EL (cell line): ENCODE measurements at regions not wholly inside any gene's neighbourhood (a gene's known extent, or its start where the extent isn't known, plus 50 kb on each side); places are given as distances from the start of the nearest gene placed in this dataset.

Source experiments
- DNase-seq: peaks from one replicate; pipeline ENCODE4 v3.0.0-alpha.2; 2016

GRCh38 chr3:13223574-13224237 lies 150.5 kb upstream of the IQSEC1 start:
- no peak for DNase-seq

- DNase-seq: no peak
These were observed 149.8 kb upstream of the IQSEC1 start for GRCh38 chr3:13222891-13223573.

GRCh38 chr3:13222131-13222530 lies 148.9 kb upstream of the IQSEC1 start:
- no peak for DNase-seq

- no peak for DNase-seq
These were observed 148.3 kb upstream of the IQSEC1 start for GRCh38 chr3:13221491-13222061.

DNA sequence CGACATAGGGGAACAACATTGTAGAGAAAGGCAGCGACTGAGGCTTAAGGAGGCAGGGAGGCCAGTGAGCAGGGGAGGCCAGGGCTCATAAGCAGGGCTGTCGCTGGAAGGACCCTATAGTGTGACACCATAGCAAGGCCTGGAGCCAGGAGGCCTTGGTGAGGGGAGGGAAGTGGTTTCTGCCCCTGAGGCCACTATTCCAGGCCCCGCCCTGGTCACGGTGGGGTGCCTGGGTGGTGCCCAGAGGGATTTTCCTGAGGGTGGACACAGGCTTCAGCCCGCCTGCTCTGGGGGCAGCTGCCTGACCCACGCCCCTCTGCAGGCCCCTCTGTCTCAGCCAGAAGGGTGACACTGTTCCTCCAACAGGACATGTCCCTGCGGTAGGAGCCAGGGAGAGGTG lies 147.8 kb upstream of the IQSEC1 start:
- no peak for DNase-seq

DNA sequence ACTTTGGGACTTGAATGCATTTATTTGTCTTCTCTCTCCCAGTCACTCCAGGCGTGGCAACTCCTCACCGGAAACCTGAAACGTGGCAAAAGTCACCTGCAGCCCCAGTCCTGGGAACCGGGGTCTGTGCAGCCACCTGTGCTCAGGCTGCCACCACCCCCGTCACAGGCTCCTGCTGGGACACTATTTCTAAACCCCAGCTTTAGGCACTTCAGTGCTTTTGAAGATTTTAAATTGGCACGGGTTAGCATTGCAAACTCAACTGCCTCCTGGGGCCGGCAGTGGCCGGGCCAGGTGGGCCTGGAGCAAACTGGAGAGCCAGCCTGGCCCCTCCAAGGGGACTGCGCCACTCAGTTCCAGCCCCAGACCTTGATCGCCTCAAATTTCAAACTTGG lies 146.7 kb upstream of the IQSEC1 start:
- DNase-seq: no peak

GRCh38 chr3:13219077-13219901 lies 146.1 kb upstream of the IQSEC1 start:
- DNase-seq: no peak

DNA sequence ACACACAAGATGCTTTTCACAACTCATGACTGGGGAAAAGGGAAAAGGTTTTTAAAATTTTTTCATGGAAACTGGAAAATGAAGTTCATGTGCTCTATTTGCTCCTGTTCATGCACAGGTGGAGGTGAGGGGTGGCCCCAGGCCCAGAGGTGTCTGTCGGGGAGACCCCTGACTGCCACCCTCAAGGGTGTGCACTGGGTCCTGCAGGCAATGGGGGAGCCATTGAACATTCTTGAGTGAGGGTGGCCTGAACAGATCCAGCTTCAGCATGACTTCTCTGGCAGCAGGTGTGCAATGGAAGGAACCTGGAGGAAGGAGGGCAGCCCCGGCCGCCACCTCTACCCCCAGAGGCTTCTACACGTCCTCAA lies 145.3 kb upstream of the IQSEC1 start:
- DNase-seq: no peak

GRCh38 chr3:13217736-13218540 lies 144.7 kb upstream of the IQSEC1 start:
- peak; percentile 64 for DNase-seq

GRCh38 chr3:13217253-13217652 lies 144.0 kb upstream of the IQSEC1 start:
- DNase-seq: no peak

DNA sequence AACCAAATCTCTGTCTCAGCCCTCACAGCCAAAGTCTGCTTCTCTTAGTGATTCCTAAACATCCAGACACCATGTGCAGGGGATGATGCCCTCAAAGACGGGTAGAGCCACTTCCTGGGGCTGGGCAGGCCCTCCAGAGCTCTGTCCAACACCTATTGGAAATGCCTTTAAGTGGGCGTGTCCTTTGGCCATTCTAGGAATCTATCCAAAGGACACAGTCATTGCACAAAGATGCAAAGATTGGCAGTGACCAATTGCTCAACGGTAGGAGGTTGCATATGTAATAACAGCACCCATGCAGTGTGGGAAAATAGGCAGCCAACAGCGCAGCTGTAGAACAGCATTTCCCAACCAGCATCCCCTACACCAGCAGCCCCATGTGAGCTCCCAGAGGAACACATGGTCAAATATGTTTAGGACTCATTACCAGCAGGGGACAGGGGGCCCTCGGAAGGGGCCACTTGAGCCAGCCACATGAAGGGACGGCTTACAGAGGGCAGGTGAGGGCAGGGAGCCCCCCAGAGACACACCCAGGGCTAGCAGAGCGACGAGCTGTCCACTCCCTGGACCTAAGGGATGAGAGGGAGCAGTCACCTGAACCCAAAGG lies 142.8 kb upstream of the IQSEC1 start:
- peak; percentile 92 for DNase-seq

GRCh38 chr3:13214847-13215472 lies 141.7 kb upstream of the IQSEC1 start:
- DNase-seq: no peak

DNA sequence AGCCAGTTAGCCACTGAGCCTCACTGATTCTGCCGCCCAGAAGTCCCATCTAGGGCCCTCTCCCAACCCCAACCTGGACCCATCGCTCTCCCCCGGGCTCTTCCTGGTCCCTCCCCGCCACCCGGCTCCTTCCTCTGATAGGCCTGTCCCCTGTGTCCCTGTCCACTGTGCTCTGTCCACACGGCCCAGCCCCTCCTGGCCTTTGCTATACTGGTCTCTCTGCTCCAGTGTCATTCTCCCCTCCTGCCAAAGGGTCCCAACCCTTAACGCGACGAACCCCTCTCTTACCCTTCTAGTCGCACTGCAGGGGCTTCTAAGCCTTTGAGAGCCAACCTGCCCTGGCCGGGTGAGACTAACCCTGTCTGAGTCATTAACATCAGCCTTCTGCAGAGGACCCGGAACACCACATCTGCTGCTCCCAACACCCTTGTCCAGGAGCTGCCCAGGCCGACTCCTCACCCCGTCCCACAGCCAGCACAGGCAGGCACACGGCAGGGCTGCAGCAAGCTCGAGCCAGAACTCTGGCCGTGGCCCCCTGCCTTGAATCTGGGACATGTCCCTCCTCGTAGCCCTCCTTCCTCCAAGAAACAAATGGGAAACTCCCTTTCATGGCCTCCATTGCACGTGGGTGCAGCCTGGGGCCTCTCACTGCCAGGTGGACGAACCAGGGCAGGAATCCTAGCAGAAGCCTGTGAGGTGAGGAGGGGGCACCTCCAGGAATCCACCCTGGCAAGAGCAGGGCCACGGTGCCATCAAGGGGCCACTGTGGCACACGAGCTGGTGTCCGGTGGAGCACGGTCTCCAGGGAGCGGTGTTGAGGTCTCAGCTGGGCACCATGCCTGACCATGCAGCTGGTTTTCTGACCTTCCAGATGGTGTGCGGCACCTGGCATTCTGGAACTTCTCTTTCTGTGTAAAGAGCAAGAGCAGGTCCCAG lies 140.9 kb upstream of the IQSEC1 start:
- DNase-seq: no peak

DNA sequence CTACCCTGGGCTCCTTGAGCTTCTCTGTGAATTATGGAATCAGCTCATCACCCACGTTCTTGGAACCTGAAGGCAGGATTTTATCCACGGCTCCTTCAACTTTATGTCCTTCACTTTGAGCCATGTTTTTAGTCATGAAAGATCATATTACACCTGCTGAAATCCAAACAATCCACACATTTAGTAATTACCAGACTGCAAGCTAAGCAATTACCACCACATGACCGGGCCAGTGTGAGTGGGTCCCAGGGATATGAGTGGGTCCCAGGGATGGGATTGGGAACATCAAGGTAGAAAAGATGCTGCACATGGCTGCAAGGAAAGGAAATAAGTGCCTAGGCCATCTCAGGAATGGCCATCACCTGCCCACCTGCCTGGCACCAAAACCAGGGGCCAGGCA lies 140.3 kb upstream of the IQSEC1 start:
- DNase-seq: no peak

GRCh38 chr3:13211605-13212210 lies 138.5 kb upstream of the IQSEC1 start:
- DNase-seq: no peak

DNA sequence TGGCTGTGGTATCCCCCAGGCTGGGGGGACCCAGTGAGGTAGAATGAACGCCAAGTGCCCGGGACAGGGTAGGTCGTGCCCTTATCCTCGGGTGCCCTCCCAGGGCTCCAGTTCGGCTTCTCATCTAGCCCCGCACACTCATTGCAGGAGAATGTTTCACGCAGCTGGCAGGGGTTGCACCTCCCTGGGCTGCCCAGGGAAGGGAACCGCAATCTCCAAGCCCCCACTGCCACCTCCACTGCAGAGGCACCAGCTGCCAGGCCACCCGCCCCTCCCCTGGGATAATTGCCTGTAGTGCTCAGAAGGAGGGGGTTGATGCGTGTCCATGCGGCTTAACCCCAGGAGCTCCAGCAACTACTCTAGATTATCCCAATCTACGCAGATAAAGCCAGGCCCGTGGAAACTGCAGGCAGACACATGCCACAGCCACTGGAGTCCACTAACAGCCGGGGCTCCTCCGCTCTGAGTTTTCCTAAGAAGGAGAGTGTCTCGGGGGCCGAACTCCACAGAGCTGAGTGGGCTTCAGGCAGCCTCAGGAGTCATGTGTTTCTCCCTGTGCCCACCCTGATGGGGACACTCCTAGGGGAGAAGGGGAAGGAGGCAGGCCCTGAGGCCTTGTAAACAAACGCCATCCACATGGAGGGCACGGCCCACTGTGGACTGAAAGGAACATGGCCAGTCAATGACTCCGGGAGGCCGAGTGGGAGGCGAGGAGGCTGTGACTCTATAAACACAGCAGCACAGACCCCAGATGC lies 137.2 kb upstream of the IQSEC1 start:
- no peak for DNase-seq

DNA sequence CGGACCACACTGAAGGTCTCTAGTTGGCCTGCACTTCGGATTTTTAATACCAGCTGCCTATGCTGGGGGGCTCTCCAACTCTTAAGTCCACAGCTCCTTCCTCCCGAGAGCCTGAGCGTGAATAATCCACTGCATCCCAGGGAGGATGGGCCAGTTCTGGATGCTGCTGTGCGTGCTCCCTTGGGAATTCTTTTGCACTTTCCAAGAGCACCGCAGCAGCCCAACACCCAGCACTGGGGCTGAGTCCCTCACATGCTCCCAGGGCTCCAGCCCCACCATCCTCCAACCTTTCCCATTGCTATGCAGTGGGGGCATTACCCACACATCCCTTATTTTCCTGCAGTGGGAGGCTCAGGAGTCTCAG lies 136.4 kb upstream of the IQSEC1 start:
- no peak for DNase-seq

GRCh38 chr3:13208706-13209633 lies 135.7 kb upstream of the IQSEC1 start:
- no peak for DNase-seq
